HCT116 (cell line): ENCODE measurements at regions not wholly inside any gene's neighbourhood (a gene's known extent, or its start where the extent isn't known, plus 50 kb on each side); places are given as distances from the start of the nearest gene placed in this dataset.

ENCODE experiments used
- ATAC-seq: fragments of 200-7000 bp; cut with Tn5 transposase; 2 replicates; pipeline ENCODE4 v1.9.1; 2020; ENCODE audit warnings: mild to moderate bottlenecking, moderate library complexity
- BruUV-seq: library from RNA; stranded (reverse); fragments of 400-500 nt; replicated peaks from 2 replicates; lab custom pipeline; 2021; lab: Mats Ljungman, UMichigan
- CTCF ChIA-PET: fragments of 300-600 bp; sonication (Branson Sonifier 250); formaldehyde crosslinking; loops from one replicate; lab custom pipeline; 2021; ENCODE audit warnings: antibody characterized with exemption; lab: Charles Lee
- POLR2A ChIA-PET: fragments of 300-600, 350-600 bp; sonication (Branson Sonifier 250); formaldehyde crosslinking; loops from one replicate; lab custom pipeline; 2021; ENCODE audit warnings: antibody characterized with exemption; lab: Charles Lee
- RAD21 ChIA-PET, 2 experiments: fragments of 300-600 bp; sonication (Branson Sonifier 250); formaldehyde crosslinking; loops; one replicate each; lab custom pipeline; 2023; ENCODE audit warnings: low total read pairs in 2 of 2; ENCODE audit not compliant: uncharacterized antibody in 2 of 2, unreplicated experiment in 2 of 2, low non-redundant PET in 1 of 2; lab: Charles Lee
- DNase-seq: peaks from one replicate; pipeline ENCODE4 v3.0.0-alpha.2; 2010; ENCODE audit warnings: low read depth, low spot score
- H2AFZ ChIP-seq: fragments of 200-600 bp; shearing (Covaris generic), sonication (generic); 2 replicates; pipeline ENCODE4 v1.6.1; 2017; ENCODE audit warnings: low read depth, mixed run types, mixed read lengths, antibody characterized with exemption, low read length; ENCODE audit not compliant: poor library complexity, severe bottlenecking
- H3K27ac ChIP-seq: 2 replicates; pipeline ENCODE4 v1.5.1; 2012; ENCODE audit warnings: low read depth, low read length
- H3K27me3 ChIP-seq: fragments of 200-600 bp; sonication (generic); 2 replicates; pipeline ENCODE4 v1.6.1; 2016; ENCODE audit warnings: mixed run types, low read length, mixed read lengths; ENCODE audit not compliant: insufficient read depth
- H3K36me3 ChIP-seq, 2 experiments: fragments of 200-500 bp in 1 of 2; fragments of 200-600 bp in 1 of 2; sonication (Bioruptor generic) in 1 of 2; sonication (generic) in 1 of 2; 2 replicates each; pipeline versions ENCODE4 v1.5.1 to v1.6.1; 2014 to 2016; ENCODE audit warnings: low read length in 2 of 2, inconsistent platforms in 1 of 2, mixed read lengths in 1 of 2, mixed run types in 1 of 2; ENCODE audit not compliant: insufficient read depth in 2 of 2, control insufficient read depth in 1 of 2
- H3K4me1 ChIP-seq, 2 experiments: fragments of 200-600 bp in 1 of 2; sonication (generic) in 1 of 2; 2 replicates each; pipeline versions ENCODE4 v1.5.1 to v1.6.1; 2012 to 2017; ENCODE audit warnings: low read length in 2 of 2, inconsistent platforms in 1 of 2, mild to moderate bottlenecking in 1 of 2, mixed read lengths in 1 of 2, mixed run types in 1 of 2, moderate library complexity in 1 of 2; ENCODE audit not compliant: insufficient read depth in 2 of 2, control insufficient read depth in 1 of 2
- H3K4me2 ChIP-seq: fragments of 200-600 bp; sonication (generic); 2 replicates; pipeline ENCODE4 v1.6.1; 2017; ENCODE audit warnings: mixed run types, low read length, mixed read lengths
- H3K4me3 ChIP-seq, 2 experiments: fragments of 200-600 bp in 1 of 2; sonication (generic) in 1 of 2; replicated peaks in 1 of 2; 2 replicates each; pipeline ENCODE4 v1.5.1; 2011 to 2016; ENCODE audit warnings: low read length in 2 of 2, control low read depth in 1 of 2, low read depth in 1 of 2, mild to moderate bottlenecking in 1 of 2, mixed read lengths in 1 of 2, mixed run types in 1 of 2
- H3K79me2 ChIP-seq: fragments of 200-600 bp; sonication (generic); 2 replicates; pipeline ENCODE4 v1.6.1; 2017; ENCODE audit warnings: mild to moderate bottlenecking, mixed run types, low read length, moderate library complexity, mixed read lengths; ENCODE audit not compliant: insufficient read depth
- H3K9ac ChIP-seq: fragments of 200-600 bp; sonication (generic); 2 replicates; pipeline ENCODE4 v1.6.1; 2016; ENCODE audit warnings: low read length, mixed read lengths
- H3K9me2 ChIP-seq: fragments of 200-600 bp; sonication (generic), shearing (Covaris generic); 2 replicates; pipeline ENCODE4 v1.6.1; 2017; ENCODE audit warnings: mixed run types, mild to moderate bottlenecking, moderate library complexity; ENCODE audit not compliant: insufficient read depth
- H3K9me3 ChIP-seq, 2 experiments: fragments of 200-500 bp in 1 of 2; fragments of 200-600 bp in 1 of 2; sonication (Bioruptor generic) in 1 of 2; sonication (generic) in 1 of 2; 2 replicates each; pipeline ENCODE4 v1.6.1; 2014 to 2017; ENCODE audit warnings: low read length in 2 of 2, mixed read lengths in 2 of 2, inconsistent platforms in 1 of 2, low read depth in 1 of 2, mild to moderate bottlenecking in 1 of 2, mixed run types in 1 of 2, moderate library complexity in 1 of 2; ENCODE audit not compliant: control insufficient read depth in 1 of 2, insufficient read depth in 1 of 2
- H4K20me1 ChIP-seq: fragments of 200-600 bp; sonication (generic), shearing (Covaris generic); 2 replicates; pipeline ENCODE4 v1.6.1; 2017; ENCODE audit warnings: mixed run types, mild to moderate bottlenecking, moderate library complexity; ENCODE audit not compliant: insufficient read depth
- CBX3 ChIP-seq: IDR thresholded peaks from 2 replicates; pipeline ENCODE4 v1.6.1; 2012; ENCODE audit warnings: low read depth
- CEBPB ChIP-seq: IDR thresholded peaks from 2 replicates; pipeline ENCODE4 v1.6.1; 2012; ENCODE audit warnings: low read depth
- EGR1 ChIP-seq: IDR thresholded peaks from 2 replicates; pipeline ENCODE4 v1.6.1; 2012; ENCODE audit warnings: low read depth
- EZH2phosphoT487 ChIP-seq: fragments of 200-600 bp; IDR thresholded peaks from 2 replicates; pipeline ENCODE4 v1.6.1; 2018; ENCODE audit warnings: antibody characterized with exemption, borderline replicate concordance
- POLR2A ChIP-seq: IDR thresholded peaks from 2 replicates; pipeline ENCODE4 v1.7.0; 2011; ENCODE audit warnings: borderline replicate concordance; ENCODE audit not compliant: insufficient read depth, insufficient read length; ENCODE audit errors: extremely low read depth
- POLR2AphosphoS5 ChIP-seq: IDR thresholded peaks from 2 replicates; pipeline ENCODE4 v1.6.1; 2011; ENCODE audit warnings: mild to moderate bottlenecking, low read depth, low read length, moderate library complexity
- RAD21 ChIP-seq: IDR thresholded peaks from 2 replicates; pipeline ENCODE4 v1.6.1; 2012; ENCODE audit warnings: low read depth, mild to moderate bottlenecking
- SIN3A ChIP-seq: IDR thresholded peaks from 2 replicates; pipeline ENCODE4 v1.6.1; 2012; ENCODE audit warnings: low read depth
- SP1 ChIP-seq: IDR thresholded peaks from 2 replicates; pipeline ENCODE4 v1.6.1; 2012; ENCODE audit warnings: low read depth
- SRF ChIP-seq: IDR thresholded peaks from 2 replicates; pipeline ENCODE4 v1.6.1; 2012; ENCODE audit warnings: low read depth
- TCF7L2 ChIP-seq: IDR thresholded peaks from 2 replicates; pipeline ENCODE4 v1.7.0; 2011; ENCODE audit warnings: borderline replicate concordance, inconsistent platforms; ENCODE audit not compliant: insufficient read depth, insufficient read length; ENCODE audit errors: extremely low read depth
- YY1 ChIP-seq: IDR thresholded peaks from 2 replicates; pipeline ENCODE4 v1.6.1; 2011; ENCODE audit warnings: low read length, low read depth, moderate library complexity, mild to moderate bottlenecking; ENCODE audit not compliant: insufficient replicate concordance; ENCODE audit errors: extremely low read depth
- ZFX ChIP-seq: fragments of 450-650 bp; IDR thresholded peaks from 2 replicates; pipeline ENCODE4 v1.6.1; 2017
- ZNF274 ChIP-seq: fragments of 200-500 bp; sonication (Bioruptor generic); IDR thresholded peaks from 2 replicates; pipeline ENCODE4 v1.6.1; 2014; ENCODE audit warnings: mild to moderate bottlenecking, low read depth, low read length, inconsistent platforms
- intact Hi-C: fragments of 100-400 bp; cut with micrococcal nuclease; formaldehyde crosslinking; loops from 2 replicates; pipeline ENCODE4 v1.10.0; 2022
- TF ChIP-seq, protein P1 (sequence below): IDR thresholded peaks from 2 replicates; pipeline ENCODE4 v1.6.1; 2012; ENCODE audit warnings: low read depth
- TF ChIP-seq, protein P2 (sequence below): IDR thresholded peaks from 2 replicates; pipeline ENCODE4 v1.6.1; 2012
- TF ChIP-seq, protein P3 (sequence below): IDR thresholded peaks from 2 replicates; pipeline ENCODE4 v1.6.1; 2012
- TF ChIP-seq, protein P4 (sequence below): IDR thresholded peaks from 2 replicates; pipeline ENCODE4 v1.6.1; 2011; ENCODE audit warnings: mild to moderate bottlenecking, low read length, moderate library complexity; ENCODE audit not compliant: insufficient replicate concordance; ENCODE audit errors: extremely low read depth

DNA sequence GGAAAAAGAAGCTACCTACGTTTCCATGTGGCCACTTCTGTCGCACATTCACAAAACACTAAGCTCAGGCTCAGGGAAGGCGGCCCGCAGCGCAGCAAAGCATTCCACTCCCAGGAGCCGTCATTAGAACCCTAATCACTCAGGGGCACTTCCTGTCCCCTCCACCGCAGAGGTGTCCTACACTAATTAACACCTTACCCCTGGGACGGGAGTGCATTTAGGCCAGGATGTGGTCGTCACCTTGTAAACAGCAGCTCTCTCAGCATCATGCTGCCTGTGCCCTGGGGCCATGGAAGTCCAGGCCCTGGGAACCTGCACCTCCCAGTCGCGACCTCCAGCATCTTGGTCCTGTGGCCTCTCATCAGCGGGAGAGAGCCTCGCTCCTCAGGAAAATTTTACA is 359.8 kb upstream of the SALL3 start (continued):
- TF ChIP-seq, protein P1, sequence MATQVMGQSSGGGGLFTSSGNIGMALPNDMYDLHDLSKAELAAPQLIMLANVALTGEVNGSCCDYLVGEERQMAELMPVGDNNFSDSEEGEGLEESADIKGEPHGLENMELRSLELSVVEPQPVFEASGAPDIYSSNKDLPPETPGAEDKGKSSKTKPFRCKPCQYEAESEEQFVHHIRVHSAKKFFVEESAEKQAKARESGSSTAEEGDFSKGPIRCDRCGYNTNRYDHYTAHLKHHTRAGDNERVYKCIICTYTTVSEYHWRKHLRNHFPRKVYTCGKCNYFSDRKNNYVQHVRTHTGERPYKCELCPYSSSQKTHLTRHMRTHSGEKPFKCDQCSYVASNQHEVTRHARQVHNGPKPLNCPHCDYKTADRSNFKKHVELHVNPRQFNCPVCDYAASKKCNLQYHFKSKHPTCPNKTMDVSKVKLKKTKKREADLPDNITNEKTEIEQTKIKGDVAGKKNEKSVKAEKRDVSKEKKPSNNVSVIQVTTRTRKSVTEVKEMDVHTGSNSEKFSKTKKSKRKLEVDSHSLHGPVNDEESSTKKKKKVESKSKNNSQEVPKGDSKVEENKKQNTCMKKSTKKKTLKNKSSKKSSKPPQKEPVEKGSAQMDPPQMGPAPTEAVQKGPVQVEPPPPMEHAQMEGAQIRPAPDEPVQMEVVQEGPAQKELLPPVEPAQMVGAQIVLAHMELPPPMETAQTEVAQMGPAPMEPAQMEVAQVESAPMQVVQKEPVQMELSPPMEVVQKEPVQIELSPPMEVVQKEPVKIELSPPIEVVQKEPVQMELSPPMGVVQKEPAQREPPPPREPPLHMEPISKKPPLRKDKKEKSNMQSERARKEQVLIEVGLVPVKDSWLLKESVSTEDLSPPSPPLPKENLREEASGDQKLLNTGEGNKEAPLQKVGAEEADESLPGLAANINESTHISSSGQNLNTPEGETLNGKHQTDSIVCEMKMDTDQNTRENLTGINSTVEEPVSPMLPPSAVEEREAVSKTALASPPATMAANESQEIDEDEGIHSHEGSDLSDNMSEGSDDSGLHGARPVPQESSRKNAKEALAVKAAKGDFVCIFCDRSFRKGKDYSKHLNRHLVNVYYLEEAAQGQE = no peak
- TF ChIP-seq YY1 (no peak), RAD21 (no peak), SRF (no peak), TCF7L2 (no peak), CBX3 (no peak)

DNA sequence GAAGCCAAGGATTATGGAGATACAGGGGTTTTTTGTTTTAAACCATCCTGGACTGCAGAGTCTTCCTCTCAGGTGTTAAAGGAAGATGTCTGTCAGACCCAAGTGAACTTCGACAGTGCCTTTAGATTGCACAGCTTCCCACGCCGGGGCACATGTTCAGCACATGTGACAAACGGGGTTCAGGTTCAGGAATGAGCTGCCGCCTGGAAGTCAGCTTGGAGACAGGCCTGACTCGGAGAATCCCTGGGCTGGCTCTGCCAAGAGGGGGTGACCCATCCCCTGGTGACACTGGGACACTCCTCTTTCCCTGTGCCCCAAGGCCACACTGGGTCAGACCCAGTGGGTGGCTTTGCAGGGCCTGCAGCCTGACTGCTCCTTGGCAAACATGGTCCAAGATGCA is 359.3 kb upstream of the SALL3 start:
- Histone ChIP-seq H3K9ac (no peak overlapping the region), H3K79me2 (no peaks in the 10 kb centered on the region), H3K4me3 (no peak overlapping the region), H3K27me3 (no peaks in the 10 kb centered on the region), H3K27ac (no peak overlapping the region), H3K4me1 (no peaks in the 10 kb centered on the region), H3K36me3 (no peaks in the 10 kb centered on the region), H3K4me2 (no peak overlapping the region), H4K20me1 (no peaks in the 10 kb centered on the region), H3K9me2 (no peaks in the 10 kb centered on the region), H3K9me3 (peaks cover 0 to 6% of the 10 kb centered on the region in 2 experiments; a peak in 2 of 4 replicates), H2AFZ (no peak overlapping the region)
- BruUV-seq = no TSS peak
- RAD21 ChIA-PET = no interaction called here
- intact Hi-C loops = no loop called here
- DNase-seq (no peak), ATAC-seq (no peak)
- CTCF ChIA-PET = no interaction called here
- POLR2A ChIA-PET = no interaction called here
- TF ChIP-seq SP1 = no peak
- no peak for TF ChIP-seq CBX3
- TF ChIP-seq CEBPB = no peak
- no peak for TF ChIP-seq TCF7L2
- TF ChIP-seq ZNF274 = no peak
- no peak for TF ChIP-seq POLR2A
- TF ChIP-seq EZH2phosphoT487 = no peak
- TF ChIP-seq, protein P2, sequence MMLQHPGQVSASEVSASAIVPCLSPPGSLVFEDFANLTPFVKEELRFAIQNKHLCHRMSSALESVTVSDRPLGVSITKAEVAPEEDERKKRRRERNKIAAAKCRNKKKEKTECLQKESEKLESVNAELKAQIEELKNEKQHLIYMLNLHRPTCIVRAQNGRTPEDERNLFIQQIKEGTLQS = no peak
- TF ChIP-seq, protein P3, sequence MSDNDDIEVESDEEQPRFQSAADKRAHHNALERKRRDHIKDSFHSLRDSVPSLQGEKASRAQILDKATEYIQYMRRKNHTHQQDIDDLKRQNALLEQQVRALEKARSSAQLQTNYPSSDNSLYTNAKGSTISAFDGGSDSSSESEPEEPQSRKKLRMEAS = no peak
- TF ChIP-seq ZFX = no peak
- TF ChIP-seq YY1 = no peak
- no peak for TF ChIP-seq SIN3A
- TF ChIP-seq POLR2AphosphoS5 = no peak
- TF ChIP-seq EGR1 = no peak
- TF ChIP-seq, protein P4, sequence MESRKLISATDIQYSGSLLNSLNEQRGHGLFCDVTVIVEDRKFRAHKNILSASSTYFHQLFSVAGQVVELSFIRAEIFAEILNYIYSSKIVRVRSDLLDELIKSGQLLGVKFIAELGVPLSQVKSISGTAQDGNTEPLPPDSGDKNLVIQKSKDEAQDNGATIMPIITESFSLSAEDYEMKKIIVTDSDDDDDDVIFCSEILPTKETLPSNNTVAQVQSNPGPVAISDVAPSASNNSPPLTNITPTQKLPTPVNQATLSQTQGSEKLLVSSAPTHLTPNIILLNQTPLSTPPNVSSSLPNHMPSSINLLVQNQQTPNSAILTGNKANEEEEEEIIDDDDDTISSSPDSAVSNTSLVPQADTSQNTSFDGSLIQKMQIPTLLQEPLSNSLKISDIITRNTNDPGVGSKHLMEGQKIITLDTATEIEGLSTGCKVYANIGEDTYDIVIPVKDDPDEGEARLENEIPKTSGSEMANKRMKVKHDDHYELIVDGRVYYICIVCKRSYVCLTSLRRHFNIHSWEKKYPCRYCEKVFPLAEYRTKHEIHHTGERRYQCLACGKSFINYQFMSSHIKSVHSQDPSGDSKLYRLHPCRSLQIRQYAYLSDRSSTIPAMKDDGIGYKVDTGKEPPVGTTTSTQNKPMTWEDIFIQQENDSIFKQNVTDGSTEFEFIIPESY = no peak
